ENCODE measurements at regions not wholly inside any gene's neighbourhood (a gene's known extent, or its start where the extent isn't known, plus 50 kb on each side); places are given as distances from the start of the nearest gene placed in this dataset.

DNA sequence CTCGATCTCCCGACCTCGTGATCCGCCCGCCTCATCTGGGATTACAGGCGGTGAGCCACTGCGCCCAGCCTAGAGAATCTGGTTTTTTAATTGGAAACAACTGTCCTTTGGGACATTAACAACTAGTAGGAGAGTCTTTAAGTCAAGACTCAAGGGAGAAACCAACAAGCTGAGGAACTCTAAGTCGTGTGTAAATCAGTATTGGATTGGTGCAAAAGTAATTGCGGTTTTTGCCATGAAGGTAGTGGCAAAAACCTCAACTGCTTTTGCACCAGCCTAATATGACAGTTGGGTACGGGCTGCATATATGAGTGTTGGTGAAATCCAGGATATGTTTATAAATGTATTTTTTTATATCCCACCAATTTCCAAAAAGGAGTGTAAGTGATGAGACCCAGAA is 113.9 kb upstream of the PLXNA4 start:
- no peak overlapping the region for H3K4me3 Mint-ChIP-seq (ENCODE audit: low read depth, unreplicated experiment)
- no peaks in the 10 kb centered on the region for H3K4me1 Mint-ChIP-seq (ENCODE audit: low read depth, unreplicated experiment)
- no peak for DNase-seq
- H3K9me3 Mint-ChIP-seq (ENCODE audit: low read depth, unreplicated experiment) = peaks cover 2% of the 10 kb centered on the region
- intact Hi-C loops (cut with micrococcal nuclease; ENCODE audit: unreplicated experiment) = no loop called here
- BruUV-seq (replicated peaks) = no TSS peak
- no peaks in the 10 kb centered on the region for H3K36me3 Mint-ChIP-seq (ENCODE audit: insufficient read depth, unreplicated experiment)
- H3K27me3 Mint-ChIP-seq (ENCODE audit: unreplicated experiment) = peaks cover 39% of the 10 kb centered on the region
- no peak for TF ChIP-seq CTCF (IDR thresholded peaks at IDR 0.05; ENCODE audit: unreplicated experiment)
- H3K27ac Mint-ChIP-seq (ENCODE audit: unreplicated experiment) = no peak overlapping the region
- CTCF ChIA-PET = no interaction called here

DNA sequence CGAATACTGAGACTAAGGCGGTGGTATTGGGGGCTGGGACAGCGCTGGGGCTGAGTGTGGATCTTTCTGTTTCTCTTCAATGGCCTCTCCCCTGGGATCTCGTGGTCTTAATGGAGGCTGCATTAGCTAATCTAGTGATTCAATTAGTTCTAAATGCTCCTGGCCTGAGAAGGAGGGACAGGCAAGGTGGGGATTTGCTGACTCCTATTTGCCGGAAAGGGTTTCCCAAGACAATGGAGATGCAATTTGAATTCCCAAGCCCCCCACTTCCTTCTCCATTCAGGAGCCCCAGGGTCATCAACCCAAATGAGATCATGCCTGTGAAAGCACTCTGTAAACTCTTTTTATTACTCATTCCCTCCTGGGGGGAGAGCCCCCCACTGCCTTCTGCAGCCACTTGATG is 111.7 kb upstream of the PLXNA4 start:
- H3K27ac Mint-ChIP-seq (ENCODE audit: unreplicated experiment) = no peak overlapping the region
- DNase-seq = no peak
- peaks cover 61% of the 10 kb centered on the region for H3K27me3 Mint-ChIP-seq (ENCODE audit: unreplicated experiment)
- no TSS peak for BruUV-seq (replicated peaks)
- H3K9me3 Mint-ChIP-seq (ENCODE audit: low read depth, unreplicated experiment) = peaks cover 2% of the 10 kb centered on the region
- no peaks in the 10 kb centered on the region for H3K36me3 Mint-ChIP-seq (ENCODE audit: insufficient read depth, unreplicated experiment)
- H3K4me3 Mint-ChIP-seq (ENCODE audit: low read depth, unreplicated experiment) = no peak overlapping the region
- intact Hi-C loops (cut with micrococcal nuclease; ENCODE audit: unreplicated experiment) = no loop called here
- TF ChIP-seq CTCF (IDR thresholded peaks at IDR 0.05; ENCODE audit: unreplicated experiment) = no peak
- H3K4me1 Mint-ChIP-seq (ENCODE audit: low read depth, unreplicated experiment) = no peaks in the 10 kb centered on the region
- CTCF ChIA-PET = no interaction called here

- H3K9me3 Mint-ChIP-seq (ENCODE audit: low read depth, unreplicated experiment) = peaks cover 2% of the 10 kb centered on the region
- peaks cover 67% of the 10 kb centered on the region for H3K27me3 Mint-ChIP-seq (ENCODE audit: unreplicated experiment)
- no TSS peak for BruUV-seq (replicated peaks)
- H3K4me3 Mint-ChIP-seq (ENCODE audit: low read depth, unreplicated experiment) = no peak overlapping the region
- intact Hi-C loops (cut with micrococcal nuclease; ENCODE audit: unreplicated experiment) = no loop called here
- no peak overlapping the region for H3K27ac Mint-ChIP-seq (ENCODE audit: unreplicated experiment)
- no peaks in the 10 kb centered on the region for H3K4me1 Mint-ChIP-seq (ENCODE audit: low read depth, unreplicated experiment)
- CTCF ChIA-PET = no interaction called here
- DNase-seq = no peak
- no peaks in the 10 kb centered on the region for H3K36me3 Mint-ChIP-seq (ENCODE audit: insufficient read depth, unreplicated experiment)
- no peak for TF ChIP-seq CTCF (IDR thresholded peaks at IDR 0.05; ENCODE audit: unreplicated experiment)
Measured at GRCh38 chr7:132687016-132687415, 110.7 kb upstream of the PLXNA4 start.

- Mint-ChIP-seq H3K27me3 (ENCODE audit: unreplicated experiment) (peaks cover 76% of the 10 kb centered on the region), H3K27ac (ENCODE audit: unreplicated experiment) (no peak overlapping the region), H3K9me3 (ENCODE audit: low read depth, unreplicated experiment) (peaks cover 2% of the 10 kb centered on the region), H3K4me1 (ENCODE audit: low read depth, unreplicated experiment) (no peaks in the 10 kb centered on the region), H3K36me3 (ENCODE audit: insufficient read depth, unreplicated experiment) (no peaks in the 10 kb centered on the region), H3K4me3 (ENCODE audit: low read depth, unreplicated experiment) (no peak overlapping the region)
- no peak for DNase-seq
- intact Hi-C loops (cut with micrococcal nuclease; ENCODE audit: unreplicated experiment) = no loop called here
- TF ChIP-seq CTCF (IDR thresholded peaks at IDR 0.05; ENCODE audit: unreplicated experiment) = no peak
- CTCF ChIA-PET = no interaction called here
- BruUV-seq (replicated peaks) = no TSS peak
Measured at GRCh38 chr7:132685277-132685676, 109.0 kb upstream of the PLXNA4 start.

Data from Calu3 (cell line).